Occipital lobe (tissue), 1 donor: ENCODE measurements at regions not wholly inside any gene's neighbourhood (a gene's known extent, or its start where the extent isn't known, plus 50 kb on each side); places are given as distances from the start of the nearest gene placed in this dataset.
"Not testable (repeated sequence)": the region's sequence is repeated elsewhere in the genome, so short reads cannot be mapped to it uniquely, and the experiment has no call there.

Experiments used
- DNase-seq: peaks from one replicate; lab custom pipeline; 2025; lab: John Stamatoyannopoulos, UW

- no peak for DNase-seq
Measured at GRCh38 chr3:67064105-67064504, 66.0 kb downstream of the KBTBD8 start.

GRCh38 chr3:67067251-67067650 is 69.1 kb downstream of the KBTBD8 start:
- DNase-seq = no peak

GRCh38 chr3:67072640-67073039 is 74.5 kb downstream of the KBTBD8 start:
- DNase-seq = not testable (repeated sequence)

- DNase-seq = no peak
Measured at GRCh38 chr3:67073812-67074211, 75.7 kb downstream of the KBTBD8 start.

- no peak for DNase-seq
Measured at GRCh38 chr3:67075295-67075694, 77.2 kb downstream of the KBTBD8 start.

GRCh38 chr3:67076607-67077006 is 78.5 kb downstream of the KBTBD8 start:
- no peak for DNase-seq

- DNase-seq = no peak
Measured at GRCh38 chr3:67077656-67078055, 79.5 kb downstream of the KBTBD8 start.

- DNase-seq = no peak
Measured at GRCh38 chr3:67082533-67083024, 84.5 kb downstream of the KBTBD8 start.

GRCh38 chr3:67083277-67083676 is 85.2 kb downstream of the KBTBD8 start:
- no peak for DNase-seq

GRCh38 chr3:67087788-67088187 is 89.7 kb downstream of the KBTBD8 start:
- no peak for DNase-seq

- DNase-seq = no peak
Measured at GRCh38 chr3:67090474-67090873, 92.4 kb downstream of the KBTBD8 start.

GRCh38 chr3:67093305-67093704 is 95.2 kb downstream of the KBTBD8 start:
- DNase-seq = no peak

GRCh38 chr3:67094167-67094566 is 96.1 kb downstream of the KBTBD8 start:
- DNase-seq = no peak

- peak; percentile 1 for DNase-seq
Measured at GRCh38 chr3:67094774-67095173, 96.7 kb downstream of the KBTBD8 start.

GRCh38 chr3:67104388-67104787 is 106.3 kb downstream of the KBTBD8 start:
- no peak for DNase-seq

GRCh38 chr3:67106874-67107273 is 108.8 kb downstream of the KBTBD8 start:
- no peak for DNase-seq

GRCh38 chr3:67109651-67110204 is 111.6 kb downstream of the KBTBD8 start:
- DNase-seq = peak; percentile 39

- peak; percentile 70 for DNase-seq
Measured at GRCh38 chr3:67113802-67114407, 115.8 kb downstream of the KBTBD8 start.

GRCh38 chr3:67118122-67118521 is 120.0 kb downstream of the KBTBD8 start:
- no peak for DNase-seq

GRCh38 chr3:67118635-67119034 is 120.5 kb downstream of the KBTBD8 start:
- DNase-seq = no peak

- DNase-seq = no peak
Measured at GRCh38 chr3:67123914-67124313, 125.8 kb downstream of the KBTBD8 start.

- no peak for DNase-seq
Measured at GRCh38 chr3:67127254-67127653, 129.1 kb downstream of the KBTBD8 start.

- no peak for DNase-seq
Measured at GRCh38 chr3:67142432-67142831, 144.3 kb downstream of the KBTBD8 start.

- DNase-seq = no peak
Measured at GRCh38 chr3:67145738-67146137, 147.6 kb downstream of the KBTBD8 start.
